GM21367 (cell line): ENCODE measurements at regions not wholly inside any gene's neighbourhood (a gene's known extent, or its start where the extent isn't known, plus 50 kb on each side); places are given as distances from the start of the nearest gene placed in this dataset.
"Not testable (repeated sequence)": the region's sequence is repeated elsewhere in the genome, so short reads cannot be mapped to it uniquely, and the experiment has no call there.

Source experiments
- ATAC-seq: cut with Tn5 transposase; IDR thresholded peaks from one replicate; pipeline ENCODE4 v1.9.1; 2021; ENCODE audit not compliant: unreplicated experiment

DNA sequence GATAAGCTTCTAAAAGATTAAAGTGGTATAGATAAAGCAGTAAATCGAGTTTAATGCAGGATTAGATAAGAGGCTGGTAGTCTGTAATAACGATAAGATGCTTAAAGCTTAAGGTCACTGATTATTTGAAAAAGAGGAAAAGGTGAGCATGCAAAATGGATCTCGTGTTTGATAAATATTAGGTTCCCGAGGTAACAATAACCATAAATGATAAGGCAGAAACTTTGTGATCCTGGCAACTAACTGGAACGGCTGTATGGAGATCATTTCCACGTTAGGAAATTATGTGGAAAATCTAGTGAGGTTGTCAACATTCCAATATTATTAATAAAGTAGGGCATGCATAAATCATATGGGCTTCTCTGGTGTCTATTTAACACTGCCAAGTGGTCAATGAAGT, 255.5 kb downstream of the EFCAB11 start:
- ATAC-seq, result no peak

DNA sequence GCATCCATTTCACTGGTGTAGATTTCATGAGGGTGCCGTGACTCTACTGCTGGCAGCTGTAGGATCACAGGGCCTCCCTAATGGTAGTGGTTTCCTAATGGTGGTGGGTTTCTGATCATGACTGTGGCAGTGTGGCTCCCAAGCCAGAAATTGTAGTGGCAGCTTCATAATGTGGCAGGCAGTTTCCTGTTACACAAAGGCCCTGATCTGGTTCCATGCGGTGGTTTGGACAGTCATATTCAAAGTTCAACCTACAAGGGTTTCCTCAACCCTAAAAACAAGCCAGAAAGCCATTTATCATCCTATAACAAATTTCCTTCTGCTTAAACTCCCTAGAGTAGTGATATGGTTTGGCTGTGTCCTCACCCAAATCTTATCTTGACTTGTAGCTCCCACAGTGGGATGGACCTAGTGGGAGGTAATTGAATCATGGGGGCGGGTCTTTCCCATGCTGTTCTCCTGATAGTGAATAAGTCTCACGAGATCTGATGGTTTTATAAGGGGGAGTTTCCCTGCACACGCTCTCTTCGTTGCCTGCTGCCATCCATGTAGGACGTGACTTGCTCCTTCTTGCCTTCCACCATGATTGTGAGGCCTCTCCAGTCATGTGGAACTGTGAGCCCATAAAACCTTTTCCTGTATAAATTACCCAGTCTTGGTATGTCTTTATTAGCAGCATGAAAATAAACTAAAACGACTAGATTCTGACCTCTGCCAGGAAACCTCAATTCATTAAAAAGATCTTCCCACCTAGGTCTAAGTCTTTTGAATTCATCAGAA, 257.1 kb downstream of the EFCAB11 start:
- ATAC-seq, result no peak

DNA sequence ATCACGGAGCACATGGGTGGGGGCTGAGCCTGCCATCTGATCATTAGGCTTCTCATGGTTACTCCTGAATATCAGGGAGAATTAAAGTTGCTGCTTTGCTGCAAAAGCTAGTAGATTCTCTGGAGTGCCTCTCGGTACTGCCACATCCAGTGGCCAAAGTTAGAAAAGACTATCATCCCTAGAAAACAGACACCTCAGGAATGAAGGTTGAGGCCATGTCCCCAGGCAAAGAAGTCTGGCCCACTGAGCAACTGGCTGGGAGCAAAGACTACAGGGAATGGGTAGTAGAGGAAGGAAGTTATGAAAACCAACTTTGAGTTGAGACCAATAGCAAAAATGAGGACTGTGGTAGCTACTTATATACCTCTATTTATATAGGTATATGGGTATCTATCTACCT, 258.7 kb downstream of the EFCAB11 start:
- no peak for ATAC-seq

DNA sequence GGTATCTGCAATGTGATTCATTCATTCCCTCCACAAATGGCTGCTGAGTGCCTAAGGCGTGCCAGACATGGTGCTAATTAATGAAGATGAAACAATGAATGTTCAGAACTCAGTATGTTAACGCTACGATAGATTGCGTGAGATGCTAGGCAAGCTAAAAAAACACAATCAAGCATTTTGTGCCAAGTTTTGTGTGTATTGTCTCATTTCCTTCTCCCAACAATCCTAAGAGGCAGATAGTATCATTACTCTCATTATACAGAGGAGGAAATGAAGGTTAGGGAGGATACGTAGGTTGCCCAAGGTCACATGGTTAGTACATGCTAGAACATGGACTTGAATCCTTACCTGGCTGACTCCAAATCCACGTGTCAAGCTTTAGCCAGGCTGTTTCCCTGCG, 264.4 kb downstream of the EFCAB11 start:
- ATAC-seq, result no peak

DNA sequence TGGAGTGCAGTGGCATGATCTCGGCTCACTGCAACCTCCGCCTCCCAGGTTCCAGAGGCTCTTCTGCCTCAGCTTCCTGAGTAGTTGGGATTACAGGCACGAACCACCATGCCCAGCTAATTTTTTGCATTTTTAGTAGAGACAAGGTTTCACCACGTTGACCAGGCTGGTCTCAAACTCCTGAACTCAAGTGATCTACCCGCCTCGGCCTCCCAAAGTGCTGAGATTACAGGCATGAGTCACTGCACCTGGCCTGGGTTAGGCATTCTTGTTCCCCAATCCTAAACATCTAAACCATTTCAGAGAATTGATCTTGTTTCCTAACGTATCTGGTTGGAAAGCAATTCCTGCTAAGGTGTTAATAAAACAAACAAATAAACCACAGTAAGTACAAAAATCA, 264.8 kb downstream of the EFCAB11 start:
- not testable (repeated sequence) for ATAC-seq

DNA sequence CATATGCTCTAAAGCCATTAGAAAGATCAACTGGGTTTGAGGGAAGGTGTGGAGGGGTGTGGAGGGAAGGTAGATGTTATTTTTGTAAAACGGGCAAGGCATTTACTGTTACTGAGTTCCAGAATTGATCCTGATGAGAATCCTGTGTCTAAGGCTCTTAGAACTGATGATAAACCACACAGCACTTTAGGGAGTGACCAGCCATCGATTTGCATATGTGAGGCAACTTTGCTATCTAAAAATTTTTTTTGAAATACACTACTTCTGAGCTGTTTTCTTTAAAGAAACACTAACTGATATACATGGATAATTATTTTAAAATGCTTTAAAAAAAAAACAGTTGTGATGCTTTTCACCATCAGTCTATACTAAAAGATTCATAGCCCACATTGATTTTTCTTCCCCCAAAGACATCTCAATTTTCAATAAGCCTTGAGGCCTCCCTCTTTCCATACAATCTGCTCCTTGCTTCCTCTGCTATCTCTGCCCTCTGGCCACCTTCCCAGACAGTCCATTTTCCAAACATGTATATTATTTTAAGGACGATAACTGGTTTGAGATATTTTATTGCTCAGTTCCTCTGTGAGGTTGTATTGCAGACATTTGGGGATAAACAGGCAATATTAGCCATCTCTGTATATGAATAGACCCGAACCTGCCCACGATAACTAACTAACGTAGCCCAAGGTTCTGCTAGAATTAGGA, 265.9 kb downstream of the EFCAB11 start:
- no peak for ATAC-seq

DNA sequence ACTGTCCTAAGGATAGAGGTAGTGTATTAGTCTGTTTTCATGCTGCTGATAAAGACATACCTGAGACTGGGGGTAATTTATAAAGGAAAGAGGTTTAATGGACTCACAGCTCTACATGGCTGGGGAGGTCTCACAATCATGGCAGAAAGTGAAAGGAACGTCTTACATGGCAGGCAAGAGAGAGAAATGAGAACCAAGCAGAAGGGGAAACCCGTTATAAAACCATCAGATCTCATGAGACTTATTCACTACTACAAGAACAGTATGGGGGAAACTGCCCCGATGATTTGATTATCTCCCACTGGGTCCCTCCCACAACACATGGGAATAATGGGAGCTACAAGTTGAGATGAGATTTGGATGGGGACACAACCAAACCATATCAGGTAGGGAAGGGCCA, 267.4 kb downstream of the EFCAB11 start:
- ATAC-seq, result not testable (repeated sequence)

DNA sequence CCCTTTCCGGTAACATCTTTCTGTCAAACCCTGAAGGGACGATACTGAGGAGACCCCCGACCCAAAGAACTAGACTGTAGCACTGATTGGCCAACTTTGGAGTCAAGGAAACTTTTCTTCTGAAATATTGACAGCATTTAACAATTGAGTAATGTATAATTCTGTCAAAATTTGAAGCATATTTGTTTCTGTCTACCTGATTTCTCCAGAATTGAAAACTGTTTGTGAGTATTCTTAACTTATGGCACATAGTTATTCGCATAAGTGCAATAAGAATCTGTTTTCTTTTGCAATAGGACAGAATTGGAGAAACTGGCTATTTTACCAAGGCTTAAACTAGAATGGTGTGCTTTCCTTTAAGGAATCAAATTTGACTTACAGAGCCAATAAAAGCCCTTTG, 267.1 kb upstream of the FOXN3 start:
- no peak for ATAC-seq

DNA sequence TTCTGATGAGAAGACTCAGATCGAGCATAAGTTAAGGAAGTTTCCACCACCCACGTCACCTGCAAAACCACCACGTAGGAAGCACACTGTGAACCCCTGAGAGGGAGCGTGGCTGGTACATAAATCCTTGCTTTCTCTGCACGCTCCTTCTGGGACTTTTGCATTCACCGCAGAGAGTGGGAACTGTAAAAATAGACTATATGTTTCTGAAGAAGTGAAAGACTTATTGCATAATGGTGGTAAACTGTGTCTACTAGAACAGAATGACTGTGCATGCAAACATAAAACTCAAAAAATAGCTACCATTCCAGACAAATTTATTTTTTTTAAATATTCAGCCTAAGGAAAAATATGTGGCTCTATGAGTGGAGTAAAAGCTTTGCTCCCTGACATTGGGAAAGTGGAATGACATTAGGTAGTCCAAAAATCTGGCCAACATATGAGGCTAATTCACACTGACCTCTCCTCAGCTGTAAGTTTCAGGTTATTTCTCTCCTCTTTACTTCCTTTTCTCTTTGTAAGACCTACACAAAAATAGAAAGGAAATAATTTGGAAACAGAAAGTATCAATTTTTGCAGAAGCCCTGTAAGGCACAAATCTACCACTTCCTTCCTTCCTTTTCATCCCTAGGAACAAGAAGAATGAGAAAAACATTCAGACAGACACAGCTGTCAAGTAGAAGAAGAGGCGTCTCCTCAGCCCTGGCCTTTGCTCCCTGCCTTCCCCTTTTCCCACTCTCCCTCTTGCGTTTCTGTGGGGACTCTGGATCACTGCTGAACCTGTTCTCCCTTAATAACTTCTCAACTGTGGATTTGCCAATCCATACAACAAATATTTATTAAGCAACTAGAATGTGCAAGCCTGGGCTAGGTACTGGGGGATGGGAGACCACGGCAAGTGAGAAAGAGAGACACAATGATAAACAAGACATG, 264.3 kb upstream of the FOXN3 start:
- peak; percentile 85 for ATAC-seq

DNA sequence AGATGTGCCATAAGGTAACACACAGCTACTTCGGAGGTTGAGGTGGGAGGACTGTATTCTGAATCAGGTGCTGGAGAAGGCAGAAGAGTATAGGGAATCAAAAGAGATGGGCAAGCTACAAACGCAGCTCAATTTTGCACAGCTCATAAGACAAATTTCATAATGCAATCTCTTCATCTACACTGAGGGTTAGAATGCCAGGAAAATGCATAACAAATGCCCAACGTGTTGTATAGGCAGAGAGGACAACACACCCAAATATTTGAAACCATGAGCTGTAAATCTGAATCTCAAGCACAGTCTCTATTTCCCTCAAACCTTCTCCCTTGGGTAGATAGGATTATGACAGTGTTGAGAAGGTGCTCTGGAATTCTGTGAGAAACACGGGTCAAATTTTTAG, 263.1 kb upstream of the FOXN3 start:
- ATAC-seq, result no peak

DNA sequence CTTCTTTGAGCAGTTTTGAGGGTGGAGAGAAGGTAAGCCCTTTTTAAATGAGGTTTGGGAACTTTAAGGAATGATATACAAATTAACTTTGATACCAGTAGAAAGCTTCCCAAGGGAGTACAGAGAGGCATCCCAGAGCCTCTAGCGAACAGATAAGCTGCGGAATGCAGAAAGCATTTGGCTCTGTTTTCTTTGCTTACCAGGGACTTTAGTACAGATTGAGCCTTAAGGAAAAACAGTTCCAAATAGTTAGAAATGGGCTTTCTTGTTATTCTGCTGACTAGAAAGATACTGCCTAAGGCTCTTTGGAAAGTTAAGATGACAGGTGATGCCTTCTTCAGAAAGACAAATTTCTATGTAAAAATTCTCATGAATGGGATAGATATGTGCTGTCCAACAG, 261.7 kb upstream of the FOXN3 start:
- no peak for ATAC-seq

DNA sequence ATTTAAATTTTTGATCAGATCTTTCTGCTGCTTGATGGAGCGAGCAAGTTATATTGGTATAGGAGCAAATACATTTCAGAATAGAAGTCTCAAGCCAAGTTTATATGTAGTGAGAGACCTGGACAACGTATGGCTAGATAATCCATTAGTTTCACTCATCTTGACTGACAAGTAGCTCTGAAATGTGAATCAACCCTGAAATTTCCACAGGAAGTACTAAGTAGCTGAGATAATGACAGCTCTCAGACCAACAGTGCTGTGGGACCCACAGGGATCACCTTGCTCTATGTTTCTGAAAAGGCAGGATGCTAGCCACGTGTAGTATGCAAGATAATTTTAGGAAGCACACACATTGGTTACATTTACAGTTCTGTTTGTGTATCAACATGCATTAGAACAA, 258.6 kb upstream of the FOXN3 start:
- ATAC-seq, result no peak

DNA sequence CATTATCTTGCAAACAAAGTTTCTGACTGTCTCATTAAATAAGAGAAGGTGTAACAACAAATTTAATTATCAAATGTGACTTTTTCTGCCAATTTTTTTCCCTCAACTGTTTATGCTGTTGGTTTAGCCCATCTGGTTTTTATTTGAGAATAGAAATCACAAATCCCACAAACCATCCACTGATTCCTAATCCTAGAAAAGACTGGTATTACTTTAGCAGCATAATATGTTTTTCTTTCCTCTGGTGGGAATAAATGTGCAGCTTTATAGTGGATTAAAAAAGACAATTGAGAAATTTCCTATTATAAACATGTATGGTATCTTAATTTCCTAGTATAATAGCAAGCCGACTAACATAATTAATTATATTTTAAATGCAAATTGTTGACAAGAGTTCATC, 257.9 kb upstream of the FOXN3 start:
- no peak for ATAC-seq

DNA sequence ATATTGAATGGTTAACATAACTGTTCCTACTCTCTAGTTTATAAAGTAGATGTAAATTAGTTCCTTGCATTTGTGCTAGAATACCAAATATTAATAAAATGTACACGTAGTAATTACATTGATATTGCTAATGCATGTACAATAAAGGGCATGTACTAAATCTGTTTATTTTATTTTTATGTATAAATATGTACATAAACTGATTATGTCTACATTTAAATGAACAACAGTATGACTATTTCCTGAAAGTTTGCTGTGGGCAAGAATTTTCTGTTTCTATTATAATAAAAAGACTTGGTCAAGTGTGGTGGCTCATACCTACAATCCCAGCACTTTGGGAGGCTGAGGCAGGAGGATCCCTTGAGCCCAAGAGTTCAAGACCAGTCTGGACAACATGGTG, 257.2 kb upstream of the FOXN3 start:
- no peak for ATAC-seq

DNA sequence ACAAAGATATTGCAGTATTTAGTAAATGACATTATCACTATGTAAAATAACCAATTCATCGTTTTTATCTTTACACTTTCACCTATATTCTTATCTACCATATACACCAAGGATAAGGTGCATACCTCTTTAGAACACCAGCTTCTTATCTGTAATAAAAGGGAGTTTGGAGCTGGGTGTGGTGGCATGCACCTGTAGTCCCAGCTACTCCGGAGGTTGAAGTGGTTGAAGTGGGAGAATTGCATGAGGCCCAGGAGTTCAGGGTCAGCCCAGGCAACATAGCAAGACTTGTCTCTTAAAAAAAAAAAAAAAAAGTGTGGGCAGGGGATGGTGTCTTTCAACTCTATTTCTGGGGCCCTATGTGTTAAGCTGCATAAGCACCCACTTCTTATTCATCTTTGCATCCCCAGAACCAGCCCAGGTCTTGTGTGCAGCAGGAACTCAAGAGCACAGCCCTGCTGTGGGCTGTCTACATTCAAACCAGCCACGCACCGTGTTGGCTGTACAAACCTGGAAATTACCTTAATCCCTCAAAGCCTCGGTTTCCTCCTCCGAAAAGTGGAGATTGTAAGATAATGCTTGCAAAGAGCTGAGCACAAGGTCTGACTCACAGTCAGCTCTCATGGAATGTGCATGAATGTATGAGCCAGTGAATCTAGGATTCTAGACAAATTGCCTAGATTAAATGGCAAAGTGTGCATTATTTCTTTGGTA, 256.6 kb upstream of the FOXN3 start:
- ATAC-seq, result no peak

DNA sequence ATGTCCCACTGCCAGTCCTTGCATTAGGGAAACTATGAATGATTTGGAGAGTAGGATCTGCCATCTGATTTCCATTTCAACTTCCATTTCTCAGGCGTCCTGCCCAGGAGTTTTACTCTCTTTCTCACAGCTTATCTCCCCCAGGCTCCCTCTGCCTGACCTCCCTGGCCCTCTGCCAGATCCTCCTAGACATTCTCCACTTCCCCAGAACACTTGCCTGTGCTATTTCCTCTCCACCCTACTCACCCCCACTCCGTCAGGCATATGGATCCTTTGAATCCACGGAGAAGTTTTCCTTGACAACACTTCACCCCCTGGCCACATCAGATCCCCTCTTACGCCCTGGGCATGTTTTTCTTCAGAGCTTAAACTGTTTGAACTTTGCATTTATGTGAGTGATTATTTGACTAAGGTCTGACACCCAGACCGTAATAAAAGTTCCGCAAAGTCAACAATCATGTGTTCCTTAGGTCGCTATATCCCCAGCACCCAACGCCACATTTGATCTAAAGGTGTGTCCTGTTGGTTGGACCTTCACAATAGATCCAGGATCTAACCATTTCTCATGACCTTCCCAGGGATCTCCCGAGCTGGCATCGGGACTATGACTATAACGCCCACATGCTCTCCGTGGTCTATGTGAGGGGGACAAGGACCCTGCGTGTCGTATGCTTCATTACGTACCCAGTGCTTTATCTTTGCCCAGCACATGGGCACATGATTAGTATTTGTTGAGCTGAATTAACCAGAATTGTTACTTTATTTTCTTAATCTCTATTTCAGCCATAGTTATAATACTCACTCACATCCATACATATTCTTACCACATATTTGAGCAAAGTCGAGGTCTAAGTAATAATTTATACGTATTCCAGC, 255.8 kb upstream of the FOXN3 start:
- ATAC-seq, result no peak

DNA sequence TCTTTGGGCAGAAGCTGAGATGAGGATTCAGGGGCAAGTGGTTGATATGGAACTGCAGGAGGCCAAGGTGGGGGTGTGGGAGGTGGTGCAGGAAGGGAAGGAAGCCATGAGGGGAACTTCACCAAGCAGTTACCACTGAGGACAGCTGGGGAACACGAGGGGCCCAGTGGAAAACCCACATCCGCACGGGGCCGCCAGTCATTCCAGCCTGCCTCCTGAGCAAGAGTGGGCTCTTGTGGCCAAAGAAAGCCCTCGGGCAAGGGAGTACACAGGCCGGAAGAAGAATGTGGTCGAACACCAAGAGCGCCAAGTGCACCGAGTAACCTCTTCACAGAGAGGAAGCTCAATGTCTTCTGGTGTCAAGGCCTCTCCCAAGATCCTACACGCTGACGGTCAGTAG, 252.2 kb upstream of the FOXN3 start:
- no peak for ATAC-seq

DNA sequence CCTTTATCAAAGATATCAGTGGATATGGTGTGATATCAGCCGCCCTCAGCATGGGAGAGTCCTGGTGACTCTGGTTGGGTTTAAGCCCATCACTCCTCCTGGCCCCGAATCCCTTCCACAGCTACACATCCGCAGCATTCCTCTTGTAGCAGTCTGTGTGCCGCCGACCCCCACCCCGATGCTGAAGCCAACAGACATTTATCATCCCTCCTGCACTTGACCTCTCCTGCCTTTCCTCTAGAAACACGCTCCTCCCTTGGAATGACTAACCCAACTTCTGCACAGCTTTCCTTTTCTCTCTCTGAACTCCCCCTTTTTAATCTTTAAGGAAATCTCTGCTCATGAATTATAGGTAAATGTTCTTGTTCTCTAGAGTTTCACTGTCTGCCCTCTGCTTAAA, 250.9 kb upstream of the FOXN3 start:
- ATAC-seq, result no peak

DNA sequence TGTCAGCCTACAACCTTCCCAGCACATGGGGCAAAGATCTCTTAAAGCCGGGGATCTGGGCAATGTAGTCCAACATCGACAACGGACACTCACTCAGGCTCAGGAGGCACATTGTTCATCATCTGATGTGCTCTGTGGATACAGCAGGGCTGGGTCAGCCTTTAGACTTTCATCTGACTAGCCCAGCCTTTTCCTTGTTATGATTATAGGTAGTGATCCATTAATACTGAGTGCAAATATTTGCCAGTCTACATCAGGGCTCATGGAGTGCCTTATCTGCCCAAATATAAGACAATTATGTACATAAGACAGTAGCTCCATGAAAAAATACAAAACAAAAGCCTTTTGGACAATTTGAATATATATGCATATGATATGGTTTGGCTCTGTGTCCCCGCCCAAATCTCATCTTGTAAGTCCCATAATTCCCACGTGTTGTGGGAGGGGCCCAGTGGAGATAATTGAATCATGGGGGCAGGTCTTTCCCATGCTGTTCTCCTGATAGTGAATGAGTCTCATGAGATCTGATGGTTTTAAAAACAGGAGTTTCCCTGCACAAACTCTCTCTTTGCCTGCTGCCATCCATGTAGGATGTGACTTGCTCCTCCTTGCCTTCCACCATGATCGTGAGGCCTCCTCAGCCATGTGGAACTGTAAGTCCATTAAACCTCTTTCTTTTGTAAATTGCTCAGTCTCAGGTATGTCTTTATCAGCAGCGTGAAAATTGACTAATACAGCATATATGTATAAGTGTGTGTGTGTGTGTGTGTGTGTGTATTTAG, 248.5 kb upstream of the FOXN3 start:
- not testable (repeated sequence) for ATAC-seq
